Stimulated activated naive B cell treated with anti-CD40 and anti-IgM and Interleukin-4, amounts not matched to agents 10 μg/mL and 1 μg/mL and 100 μg/mL, for 72 hours (primary cell): ENCODE measurements at regions not wholly inside any gene's neighbourhood (a gene's known extent, or its start where the extent isn't known, plus 50 kb on each side); places are given as distances from the start of the nearest gene placed in this dataset.

Source experiments
- ATAC-seq, 2 donors: fragments of 150-1000 bp; cut with Tn5 transposase; replicated peaks; 2 replicates each; pipeline ENCODE4 v1.10.0; 2021; ENCODE audit warnings: moderate library complexity in 1 of 2
- DNase-seq: peaks from one replicate; pipeline ENCODE4 v3.0.0; 2021
- H3K27ac Mint-ChIP-seq: one replicate; pipeline ENCODE4 v1.8.0; 2022; ENCODE audit warnings: mild to moderate bottlenecking, mixed read lengths
- H3K27me3 Mint-ChIP-seq, 2 donors: one replicate each; pipeline ENCODE4 v1.8.0; 2022; ENCODE audit warnings: mixed read lengths in 2 of 2
- H3K36me3 Mint-ChIP-seq, 2 donors: one replicate each; pipeline ENCODE4 v1.8.0; 2022; ENCODE audit warnings: mixed read lengths in 2 of 2, mild to moderate bottlenecking in 1 of 2
- H3K4me1 Mint-ChIP-seq, 2 donors: one replicate each; pipeline ENCODE4 v1.8.0; 2022; ENCODE audit warnings: mixed read lengths in 2 of 2, mild to moderate bottlenecking in 1 of 2
- H3K4me3 Mint-ChIP-seq, 2 donors: one replicate each; pipeline ENCODE4 v1.8.0; 2022; ENCODE audit warnings: mild to moderate bottlenecking in 2 of 2, mixed read lengths in 2 of 2, moderate library complexity in 1 of 2
- H3K9me3 Mint-ChIP-seq, 2 donors: one replicate each; pipeline ENCODE4 v1.8.0; 2022; ENCODE audit warnings: mixed read lengths in 2 of 2, mild to moderate bottlenecking in 1 of 2

DNA sequence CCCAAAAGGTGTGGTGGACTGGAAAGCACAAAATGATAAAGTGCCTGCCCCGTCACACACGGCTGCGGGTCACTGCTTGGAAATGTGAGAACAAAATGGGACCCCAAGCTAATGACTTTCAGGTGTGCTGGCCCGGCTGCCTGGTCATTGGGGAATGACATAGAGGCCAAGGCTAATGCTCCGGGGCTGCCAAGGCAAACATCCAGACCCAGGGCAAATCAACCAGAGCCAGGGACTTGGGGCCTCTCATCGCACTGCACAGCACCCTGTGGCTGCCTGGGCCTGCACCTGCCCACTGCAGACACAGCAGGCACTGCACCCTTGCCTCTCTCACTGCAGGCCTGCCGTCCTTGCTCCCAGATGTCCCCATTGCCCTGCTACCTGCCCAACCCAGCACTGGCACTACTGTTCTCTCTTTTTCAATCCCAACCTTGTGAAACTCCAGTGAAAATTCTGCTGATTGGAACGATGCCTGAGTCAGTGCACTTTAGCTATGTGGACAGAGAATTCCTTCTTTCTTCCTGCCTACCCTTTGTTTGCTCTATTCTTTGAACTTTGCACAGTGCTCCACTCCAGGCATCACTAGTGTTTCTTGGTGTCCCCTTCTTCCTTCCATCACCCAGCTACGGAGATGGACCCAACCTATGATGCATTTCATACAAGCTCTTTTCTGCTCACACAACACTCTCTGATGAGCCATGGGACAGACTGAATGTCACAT lies 849.5 kb downstream of the MAFB start:
- H3K36me3 Mint-ChIP-seq: no peaks in the 10 kb centered on the region
- DNase-seq: no peak
- H3K4me3 Mint-ChIP-seq: no peak overlapping the region
- no peaks in the 10 kb centered on the region for H3K27me3 Mint-ChIP-seq
- ATAC-seq: no peak
- peaks cover 0 to 1% of the 10 kb centered on the region in 2 donors for H3K9me3 Mint-ChIP-seq
- H3K4me1 Mint-ChIP-seq: no peaks in the 10 kb centered on the region
- no peak overlapping the region for H3K27ac Mint-ChIP-seq

DNA sequence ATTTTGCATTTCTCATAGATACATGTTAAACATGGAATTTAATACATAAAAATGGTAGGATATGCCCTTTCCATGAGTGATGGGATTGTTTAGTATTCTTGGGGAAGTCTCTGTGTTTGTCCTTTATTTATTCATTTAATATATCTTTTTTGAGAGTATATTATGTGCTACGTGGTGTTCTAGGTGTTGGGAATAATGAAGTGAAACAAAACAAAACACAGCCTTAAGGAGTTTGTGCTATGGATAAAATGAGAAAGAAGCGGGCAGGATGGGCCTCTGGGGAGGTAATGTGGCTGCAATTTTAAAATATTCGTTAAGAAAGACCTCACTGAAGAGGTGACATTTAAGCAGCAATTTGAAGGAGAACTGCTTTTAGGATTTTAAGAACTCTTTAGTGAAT lies 851.5 kb downstream of the MAFB start:
- DNase-seq (no peak), ATAC-seq (no peak)
- H3K9me3 Mint-ChIP-seq: peaks cover 0 to 4% of the 10 kb centered on the region in 2 donors
- no peak overlapping the region for H3K4me3 Mint-ChIP-seq
- H3K27me3 Mint-ChIP-seq: no peaks in the 10 kb centered on the region
- H3K36me3 Mint-ChIP-seq: no peaks in the 10 kb centered on the region
- H3K27ac Mint-ChIP-seq: no peak overlapping the region
- no peaks in the 10 kb centered on the region for H3K4me1 Mint-ChIP-seq

GRCh38 chr20:39835130-39835842 lies 853.8 kb downstream of the MAFB start:
- no peaks in the 10 kb centered on the region for H3K36me3 Mint-ChIP-seq
- H3K27me3 Mint-ChIP-seq: no peaks in the 10 kb centered on the region
- no peak for ATAC-seq
- no peak overlapping the region for H3K27ac Mint-ChIP-seq
- H3K4me3 Mint-ChIP-seq: no peak overlapping the region
- no peak for DNase-seq
- H3K9me3 Mint-ChIP-seq: peaks cover 0 to 4% of the 10 kb centered on the region in 2 donors
- H3K4me1 Mint-ChIP-seq: peaks cover 0 to 1% of the 10 kb centered on the region in 2 donors

DNA sequence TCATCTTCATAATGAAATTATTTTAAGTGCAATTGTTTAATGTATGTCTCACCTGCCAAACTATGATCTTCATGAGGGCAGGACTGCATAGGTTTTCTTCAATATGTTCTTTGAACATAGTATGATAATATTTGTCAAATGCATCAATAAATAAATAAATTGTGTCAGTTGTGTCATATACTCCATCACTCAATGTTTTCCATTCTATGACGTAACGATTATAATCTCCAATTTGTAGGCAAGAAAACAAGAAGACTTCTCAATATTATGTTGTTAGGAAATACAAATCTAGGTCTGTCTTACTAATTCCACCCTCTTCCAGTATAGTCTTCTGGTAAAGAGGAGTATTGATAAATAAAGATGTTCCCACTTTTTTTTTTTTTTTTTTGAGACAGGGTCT lies 858.1 kb downstream of the MAFB start:
- Mint-ChIP-seq H3K4me1 (peaks cover 6 to 10% of the 10 kb centered on the region in 2 donors), H3K36me3 (no peaks in the 10 kb centered on the region), H3K27me3 (peaks cover 0 to 4% of the 10 kb centered on the region in 2 donors), H3K4me3 (no peak overlapping the region), H3K9me3 (peaks cover 0 to 3% of the 10 kb centered on the region in 2 donors), H3K27ac (no peak overlapping the region)
- DNase-seq: no peak
- ATAC-seq: no peak

DNA sequence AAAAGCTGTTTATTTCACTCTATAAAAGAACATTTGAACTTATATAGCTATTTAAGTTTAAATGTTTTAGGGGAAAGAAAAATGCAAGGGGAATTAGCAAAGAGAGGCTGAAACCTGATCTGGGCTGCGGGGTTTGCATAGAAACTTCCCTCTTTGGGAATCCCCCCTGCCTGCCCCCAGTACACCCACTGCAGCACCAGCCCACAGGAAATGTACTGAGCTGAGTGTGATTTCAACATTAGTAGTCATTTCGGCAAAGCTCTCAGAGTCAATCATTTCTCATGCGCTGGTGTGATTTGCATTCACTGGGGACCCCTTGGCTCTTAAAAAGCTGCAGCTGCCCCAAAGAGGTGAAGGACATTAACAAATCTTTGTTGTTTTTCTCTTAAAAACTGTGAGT lies 859.4 kb downstream of the MAFB start:
- H3K36me3 Mint-ChIP-seq: no peaks in the 10 kb centered on the region
- no peak overlapping the region for H3K27ac Mint-ChIP-seq
- DNase-seq: peak; percentile 29
- peaks cover 0 to 4% of the 10 kb centered on the region in 2 donors for H3K27me3 Mint-ChIP-seq
- ATAC-seq: peak; percentile 93 to 96
- peaks cover 0 to 3% of the 10 kb centered on the region in 2 donors for H3K9me3 Mint-ChIP-seq
- H3K4me1 Mint-ChIP-seq: peaks cover 6 to 12% of the 10 kb centered on the region in 2 donors
- peak overlapping the region in 1 of 2 donors; percentile 43 for H3K4me3 Mint-ChIP-seq

GRCh38 chr20:39829256-39829655 lies 859.8 kb downstream of the MAFB start:
- Mint-ChIP-seq H3K27ac (no peak overlapping the region), H3K4me1 (peaks cover 6 to 12% of the 10 kb centered on the region in 2 donors), H3K27me3 (peaks cover 0 to 4% of the 10 kb centered on the region in 2 donors), H3K9me3 (peaks cover 0 to 3% of the 10 kb centered on the region in 2 donors), H3K36me3 (no peaks in the 10 kb centered on the region), H3K4me3 (peak overlapping the region in 1 of 2 donors; percentile 43)
- peak; percentile 21 to 33 for ATAC-seq
- DNase-seq: no peak

- peaks cover 6 to 12% of the 10 kb centered on the region in 2 donors for H3K4me1 Mint-ChIP-seq
- no peaks in the 10 kb centered on the region for H3K9me3 Mint-ChIP-seq
- ATAC-seq (peak; percentile 35 to 49), DNase-seq (peak; percentile 3)
- no peak overlapping the region for H3K4me3 Mint-ChIP-seq
- H3K27me3 Mint-ChIP-seq: peaks cover 4 to 5% of the 10 kb centered on the region in 2 donors
- no peaks in the 10 kb centered on the region for H3K36me3 Mint-ChIP-seq
- H3K27ac Mint-ChIP-seq: no peak overlapping the region
Measured at GRCh38 chr20:39825950-39826349, 863.1 kb downstream of the MAFB start.

- Mint-ChIP-seq H3K27ac (no peak overlapping the region), H3K4me3 (no peak overlapping the region), H3K4me1 (peaks cover 6 to 12% of the 10 kb centered on the region in 2 donors), H3K27me3 (peaks cover 4 to 5% of the 10 kb centered on the region in 2 donors), H3K9me3 (no peaks in the 10 kb centered on the region), H3K36me3 (no peaks in the 10 kb centered on the region)
- no peak for ATAC-seq
- no peak for DNase-seq
Measured at GRCh38 chr20:39825524-39825923, 863.4 kb downstream of the DHX35 start.

DNA sequence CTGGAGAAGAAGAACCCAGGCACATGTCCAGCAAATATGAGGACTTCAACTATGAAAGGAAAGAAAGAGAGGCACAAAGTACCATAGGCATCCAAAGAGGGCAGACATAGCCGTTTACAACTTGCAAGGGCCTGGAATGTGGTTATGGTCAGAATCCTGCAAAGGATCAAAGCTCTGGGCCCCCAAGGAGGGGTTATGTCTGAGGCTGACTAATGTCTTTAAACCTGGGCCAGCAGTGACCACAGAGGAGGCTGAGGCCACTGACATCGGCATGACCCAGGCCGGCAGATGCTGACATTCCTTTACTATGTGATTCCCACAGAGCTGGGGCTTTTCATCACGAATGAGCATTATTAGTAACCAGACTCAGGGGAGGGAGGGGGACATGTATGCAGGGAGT lies 861.1 kb downstream of the DHX35 start:
- Mint-ChIP-seq H3K9me3 (no peaks in the 10 kb centered on the region), H3K27me3 (peaks cover 0 to 5% of the 10 kb centered on the region in 2 donors), H3K27ac (no peak overlapping the region), H3K4me1 (peaks cover 0 to 1% of the 10 kb centered on the region in 2 donors), H3K36me3 (no peaks in the 10 kb centered on the region), H3K4me3 (no peak overlapping the region)
- DNase-seq (no peak), ATAC-seq (no peak)

- ATAC-seq (no peak), DNase-seq (no peak)
- Mint-ChIP-seq H3K9me3 (no peaks in the 10 kb centered on the region), H3K4me3 (no peak overlapping the region), H3K36me3 (no peaks in the 10 kb centered on the region), H3K27ac (no peak overlapping the region), H3K4me1 (peaks cover 0 to 1% of the 10 kb centered on the region in 2 donors), H3K27me3 (peaks cover 0 to 5% of the 10 kb centered on the region in 2 donors)
Measured at GRCh38 chr20:39822667-39823066, 860.5 kb downstream of the DHX35 start.

- no peak overlapping the region for H3K27ac Mint-ChIP-seq
- H3K4me3 Mint-ChIP-seq: no peak overlapping the region
- no peaks in the 10 kb centered on the region for H3K36me3 Mint-ChIP-seq
- peaks cover 0 to 2% of the 10 kb centered on the region in 2 donors for H3K9me3 Mint-ChIP-seq
- H3K4me1 Mint-ChIP-seq: no peaks in the 10 kb centered on the region
- no peaks in the 10 kb centered on the region for H3K27me3 Mint-ChIP-seq
- no peak for ATAC-seq
- DNase-seq: no peak
Measured at GRCh38 chr20:39813190-39813829, 851.2 kb downstream of the DHX35 start.

- ATAC-seq (no peak), DNase-seq (no peak)
- Mint-ChIP-seq H3K9me3 (no peaks in the 10 kb centered on the region), H3K4me1 (no peaks in the 10 kb centered on the region), H3K27me3 (no peaks in the 10 kb centered on the region), H3K36me3 (no peaks in the 10 kb centered on the region), H3K4me3 (no peak overlapping the region), H3K27ac (no peak overlapping the region)
Measured at GRCh38 chr20:39812116-39812515, 850.0 kb downstream of the DHX35 start.

DNA sequence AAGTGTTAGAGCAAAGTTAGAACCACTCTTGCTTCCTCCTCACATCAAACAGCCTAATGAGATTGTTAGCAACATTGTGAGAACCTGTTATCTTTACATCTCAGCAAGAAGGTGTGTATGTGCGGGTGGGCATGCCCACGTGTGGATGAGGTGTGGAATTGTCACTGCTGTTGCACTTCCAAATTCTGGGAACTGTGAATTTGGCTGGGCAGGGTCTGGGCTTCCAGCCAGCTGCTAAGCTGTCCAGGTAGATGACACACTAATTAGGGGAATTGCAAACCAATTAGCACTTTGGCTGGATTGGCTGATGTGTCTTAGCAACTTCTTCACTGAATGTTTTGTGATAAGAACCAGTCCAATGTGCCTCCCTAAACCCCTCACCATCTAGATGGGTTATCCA lies 848.2 kb downstream of the DHX35 start:
- no peaks in the 10 kb centered on the region for H3K27me3 Mint-ChIP-seq
- ATAC-seq (no peak), DNase-seq (no peak)
- H3K36me3 Mint-ChIP-seq: no peaks in the 10 kb centered on the region
- H3K4me3 Mint-ChIP-seq: no peak overlapping the region
- H3K9me3 Mint-ChIP-seq: no peaks in the 10 kb centered on the region
- H3K4me1 Mint-ChIP-seq: no peaks in the 10 kb centered on the region
- no peak overlapping the region for H3K27ac Mint-ChIP-seq

GRCh38 chr20:39808613-39809012 lies 846.5 kb downstream of the DHX35 start:
- no peaks in the 10 kb centered on the region for H3K27me3 Mint-ChIP-seq

More at GRCh38 chr20:39808613-39809012, 846.5 kb downstream of the DHX35 start:
- no peaks in the 10 kb centered on the region for H3K36me3 Mint-ChIP-seq
- ATAC-seq: no peak
- no peaks in the 10 kb centered on the region for H3K9me3 Mint-ChIP-seq
- no peak overlapping the region for H3K4me3 Mint-ChIP-seq
- H3K27ac Mint-ChIP-seq: no peak overlapping the region
- DNase-seq: no peak
- H3K4me1 Mint-ChIP-seq: no peaks in the 10 kb centered on the region
